ENCODE measurements at regions not wholly inside any gene's neighbourhood (a gene's known extent, or its start where the extent isn't known, plus 50 kb on each side); places are given as distances from the start of the nearest gene placed in this dataset.
"Not testable (repeated sequence)": the region's sequence is repeated elsewhere in the genome, so short reads cannot be mapped to it uniquely, and the experiment has no call there.

DNA sequence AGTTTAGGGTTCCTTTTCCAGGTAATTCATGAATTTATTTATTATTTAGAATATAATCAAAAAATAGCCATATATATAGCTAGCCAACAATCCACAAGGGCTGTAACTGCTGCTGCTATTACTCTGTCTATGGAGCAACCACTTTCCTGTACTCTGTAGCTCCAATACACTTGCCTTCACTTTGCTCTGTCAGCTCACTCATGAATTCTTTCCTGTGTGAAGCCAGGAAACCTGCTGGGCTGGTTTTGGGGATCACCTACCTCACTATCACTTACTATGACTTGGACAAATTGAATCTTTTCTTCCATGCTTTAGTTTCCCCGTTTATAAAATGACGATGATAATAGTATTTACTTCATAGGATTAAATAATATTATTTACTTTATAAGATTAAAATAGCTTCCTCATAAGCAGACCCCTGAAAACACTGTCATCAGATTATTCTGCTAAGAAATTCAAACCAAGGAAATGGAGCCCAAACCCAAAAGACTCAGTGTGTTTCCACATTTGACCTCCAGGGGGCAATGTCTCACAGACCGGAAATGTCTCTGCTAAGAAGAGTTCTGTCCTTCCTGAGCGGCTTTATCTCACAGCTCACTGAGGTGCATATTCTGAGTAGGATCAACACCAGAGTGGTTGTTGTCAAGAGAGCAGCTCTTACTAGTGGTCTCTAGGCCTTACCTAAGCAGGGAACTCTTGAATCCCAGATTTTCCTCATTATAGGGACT is 457.1 kb downstream of the DAD1 start:
- no peak for DNase-seq

- no peak for DNase-seq
Observed at GRCh38 chr14:22124073-22124613, 450.5 kb upstream of the OR4E1 start.

GRCh38 chr14:22122829-22123560 is 449.4 kb upstream of the OR4E1 start:
- no peak for DNase-seq

- DNase-seq = no peak
Observed at GRCh38 chr14:22122227-22122818, 448.7 kb upstream of the OR4E1 start.

DNA sequence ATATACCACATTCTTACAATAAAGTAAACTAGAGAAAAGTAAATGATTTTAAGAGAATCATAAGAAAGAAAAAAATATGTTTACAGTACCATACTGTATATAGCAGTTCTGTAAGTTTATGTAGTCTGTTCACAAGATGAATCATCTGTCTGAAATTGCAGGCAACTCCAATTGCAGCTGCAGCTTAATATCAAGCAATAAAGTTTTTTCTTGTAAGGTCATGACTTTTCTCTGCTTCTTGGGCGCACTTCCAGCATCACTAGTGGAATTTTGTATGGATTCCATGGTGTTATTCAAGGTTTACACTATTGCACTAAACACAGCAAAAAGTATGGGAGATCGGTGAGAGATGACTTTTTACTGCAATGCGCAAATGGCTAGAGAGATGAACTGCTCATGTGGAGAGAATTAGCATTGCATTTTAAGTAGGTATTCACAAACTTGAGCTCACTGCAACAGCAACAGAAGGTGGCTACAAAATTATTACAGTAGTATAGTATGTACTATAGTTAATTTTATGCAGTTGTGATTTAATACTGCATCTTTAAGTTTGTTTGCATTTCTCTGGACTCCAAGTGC is 445.4 kb upstream of the OR4E1 start:
- DNase-seq = no peak

GRCh38 chr14:22113401-22113800 is 439.8 kb upstream of the OR4E1 start:
- DNase-seq = no peak

DNA sequence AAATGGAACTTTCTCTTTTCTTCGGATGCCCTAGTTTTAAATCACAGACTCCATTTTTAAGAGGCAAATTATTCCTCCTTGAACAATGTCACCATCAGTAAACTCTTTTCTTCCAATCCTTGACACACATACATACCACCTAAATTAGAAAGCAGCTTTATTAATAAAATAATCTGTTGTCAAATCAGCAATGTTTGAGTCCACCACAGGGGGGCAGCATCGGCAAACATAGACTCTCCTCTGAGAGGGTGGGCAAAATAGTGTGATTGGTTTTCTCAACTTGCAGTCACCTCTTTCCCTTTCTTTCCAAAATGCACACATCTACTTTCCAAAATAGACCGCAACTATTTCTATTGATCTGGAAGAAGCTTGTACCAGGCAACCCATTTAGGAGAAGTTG is 438.4 kb upstream of the OR4E1 start:
- no peak for DNase-seq

DNA sequence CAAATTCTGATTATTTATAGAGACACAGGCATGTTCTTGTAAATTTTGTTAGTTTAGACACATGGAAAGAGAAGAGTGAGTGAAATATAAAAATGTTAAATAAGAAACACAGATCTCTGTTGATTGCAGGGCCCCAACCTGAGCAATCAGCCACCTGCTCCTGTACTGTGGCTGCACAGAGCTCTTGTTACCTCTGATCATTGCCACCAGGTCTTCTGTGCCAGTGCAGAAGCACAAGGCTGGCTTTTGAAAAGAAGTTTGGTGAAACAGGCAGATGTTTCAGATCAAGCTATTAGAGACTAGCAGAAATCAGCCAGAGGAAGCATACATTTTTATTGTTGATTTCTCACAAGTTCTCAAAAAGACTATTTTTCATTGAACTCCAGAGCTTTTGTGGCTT is 434.1 kb upstream of the OR4E1 start:
- no peak for DNase-seq

- DNase-seq = no peak
Observed at GRCh38 chr14:22106700-22107697, 433.4 kb upstream of the OR4E1 start.

GRCh38 chr14:22105624-22106006 is 432.0 kb upstream of the OR4E1 start:
- DNase-seq = no peak

- DNase-seq = no peak
Observed at GRCh38 chr14:22105006-22105623, 431.5 kb upstream of the OR4E1 start.

GRCh38 chr14:22100764-22101120 is 427.1 kb upstream of the OR4E1 start:
- not testable (repeated sequence) for DNase-seq

DNA sequence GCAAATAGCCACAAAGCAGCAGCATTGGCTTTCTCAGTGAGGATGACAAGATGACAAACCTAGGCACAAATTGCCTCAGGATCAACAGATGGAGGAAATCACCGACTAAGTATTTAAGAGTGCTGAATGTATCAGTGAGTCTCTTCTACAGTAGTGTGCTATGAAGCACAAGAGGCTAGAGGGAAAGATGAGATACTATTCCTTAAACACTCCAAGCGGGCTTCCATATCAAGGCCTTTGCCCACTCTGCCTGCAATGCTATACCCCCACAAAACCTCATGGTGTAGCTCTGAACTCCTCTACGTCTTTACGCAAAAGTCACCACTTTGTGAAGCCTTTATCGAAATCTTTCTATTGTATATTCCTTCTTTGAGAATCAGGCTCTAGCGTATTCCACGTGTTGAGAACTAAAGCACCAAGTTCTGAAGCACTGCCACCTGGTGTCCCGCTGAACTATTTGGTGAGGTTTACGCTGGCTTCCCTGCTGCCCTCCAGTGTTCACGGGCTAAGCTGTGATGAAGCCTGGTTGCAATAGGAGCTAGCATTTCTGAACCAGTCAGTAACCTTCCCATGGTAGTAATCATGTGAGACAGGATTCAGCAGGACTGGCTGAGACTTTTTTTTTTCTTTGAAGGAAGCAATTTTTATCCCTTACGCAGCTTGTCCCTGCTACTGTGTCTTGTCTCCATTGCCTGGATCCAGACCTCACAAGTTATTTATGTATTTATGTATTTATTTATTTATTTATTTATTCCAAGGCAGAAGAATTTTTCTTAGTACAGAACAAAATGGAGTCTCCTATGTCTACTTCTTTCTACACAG is 426.5 kb upstream of the OR4E1 start:
- DNase-seq = peak; percentile 90

GRCh38 chr14:22098435-22098834 is 424.8 kb upstream of the OR4E1 start:
- DNase-seq = no peak

DNA sequence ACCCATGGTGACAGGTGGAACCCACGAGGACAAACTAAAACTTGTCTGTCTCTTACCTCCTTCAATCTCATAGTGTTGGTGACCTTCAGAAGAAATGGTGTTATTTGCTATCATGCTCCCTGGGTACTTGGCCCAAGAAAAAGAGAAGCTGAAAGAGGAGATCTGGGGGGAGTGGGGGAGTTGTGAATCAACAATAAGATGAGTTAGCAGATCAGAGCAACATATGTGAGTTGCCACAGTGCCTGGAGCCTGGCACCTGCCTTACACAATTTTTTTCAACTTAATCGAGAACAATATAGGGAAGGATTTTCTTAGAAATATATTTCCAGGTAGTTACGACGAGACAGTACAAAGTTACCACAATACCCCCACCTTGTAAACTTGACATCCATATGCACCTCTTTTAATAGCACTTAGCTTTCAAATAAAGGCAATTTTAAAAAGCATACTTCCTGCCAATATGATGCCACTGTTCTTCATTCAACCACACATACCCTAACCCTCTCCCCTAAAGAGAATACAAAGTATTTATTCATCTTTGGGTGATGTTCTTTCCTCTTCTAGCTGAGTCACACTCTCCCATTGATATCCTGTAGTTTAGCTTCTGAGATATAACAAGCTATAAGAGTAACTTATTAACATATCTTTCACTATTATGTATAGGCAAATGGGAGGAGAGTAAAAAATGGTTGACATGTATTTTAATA is 424.1 kb upstream of the OR4E1 start:
- DNase-seq = no peak

- DNase-seq = no peak
Observed at GRCh38 chr14:22097072-22097471, 423.5 kb upstream of the OR4E1 start.

GRCh38 chr14:22096514-22096895 is 422.9 kb upstream of the OR4E1 start:
- DNase-seq = no peak

DNA sequence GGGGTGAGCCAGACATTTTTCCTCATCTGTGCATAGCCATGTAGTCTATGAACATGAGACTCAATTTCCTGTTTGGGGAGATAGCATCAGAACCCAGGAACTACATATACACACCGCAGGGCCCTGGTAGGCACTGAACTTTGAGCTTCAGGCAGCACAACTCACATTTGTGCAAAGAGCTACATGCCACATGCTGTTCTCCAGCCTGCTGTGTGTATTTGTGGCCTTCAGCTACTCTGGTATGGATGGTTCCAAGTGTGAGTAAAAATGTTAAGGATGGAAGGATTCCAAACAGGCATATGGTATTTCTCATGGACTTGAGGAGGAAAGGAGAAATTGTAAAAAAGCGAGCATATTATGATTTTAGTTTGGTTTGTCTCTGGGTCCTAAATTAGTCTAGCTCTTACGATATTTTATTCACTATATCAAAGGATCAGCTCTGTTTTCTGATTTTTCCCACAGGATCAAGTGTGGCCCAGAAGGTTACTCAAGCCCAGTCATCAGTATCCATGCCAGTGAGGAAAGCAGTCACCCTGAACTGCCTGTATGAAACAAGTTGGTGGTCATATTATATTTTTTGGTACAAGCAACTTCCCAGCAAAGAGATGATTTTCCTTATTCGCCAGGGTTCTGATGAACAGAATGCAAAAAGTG is 422.4 kb upstream of the OR4E1 start:
- no peak for DNase-seq

GRCh38 chr14:22089940-22090339 is 416.3 kb upstream of the OR4E1 start:
- no peak for DNase-seq

Measured in islet precursor cell (in vitro differentiated cells).